HAP-1 (cell line): ENCODE measurements at regions not wholly inside any gene's neighbourhood (a gene's known extent, or its start where the extent isn't known, plus 50 kb on each side); places are given as distances from the start of the nearest gene placed in this dataset.

ENCODE experiments used
- DNase-seq, 2 experiments: peaks; one replicate each; pipeline ENCODE4 v3.0.0-alpha.2; 2016 to 2020; ENCODE audit warnings: low spot score in 2 of 2
- H3K27me3 ChIP-seq: fragments of 250-450 bp; sonication (Bioruptor Pico); 2 replicates; pipeline ENCODE4 v1.5.1; 2020; ENCODE audit warnings: low read depth, mild to moderate bottlenecking, moderate library complexity
- H3K36me3 ChIP-seq: fragments of 250-450 bp; sonication (Bioruptor Pico); replicated peaks from 2 replicates; pipeline ENCODE4 v1.5.1; 2020; ENCODE audit warnings: mild to moderate bottlenecking
- H3K4me1 ChIP-seq: fragments of 250-450 bp; sonication (Bioruptor Pico); 2 replicates; pipeline ENCODE4 v1.5.1; 2020; ENCODE audit warnings: mild to moderate bottlenecking
- H3K4me3 ChIP-seq: fragments of 250-450 bp; sonication (Bioruptor Pico); 2 replicates; pipeline ENCODE4 v1.5.1; 2020; ENCODE audit warnings: mild to moderate bottlenecking, moderate library complexity
- H3K9me3 ChIP-seq: fragments of 250-450 bp; sonication (Bioruptor Pico); 2 replicates; pipeline ENCODE4 v1.5.1; 2020; ENCODE audit warnings: mild to moderate bottlenecking, moderate library complexity
- in situ Hi-C: fragments of 300-500 bp; cut with MboI; formaldehyde crosslinking; loops from 3 replicates; pipeline ENCODE4 v1.14.3; 2020; ENCODE audit warnings: low sequenced_read_pairs, inconsistent platforms, mixed read lengths

GRCh38 chr16:65283181-65283651 lies 161.4 kb upstream of the CDH11 start:
- H3K4me3 ChIP-seq = no peak overlapping the region
- DNase-seq = no peak
- H3K27me3 ChIP-seq = no peaks in the 10 kb centered on the region
- H3K36me3 ChIP-seq = no peaks in the 10 kb centered on the region
- in situ Hi-C loops = no loop called here
- no peaks in the 10 kb centered on the region for H3K9me3 ChIP-seq
- H3K4me1 ChIP-seq = no peaks in the 10 kb centered on the region

DNA sequence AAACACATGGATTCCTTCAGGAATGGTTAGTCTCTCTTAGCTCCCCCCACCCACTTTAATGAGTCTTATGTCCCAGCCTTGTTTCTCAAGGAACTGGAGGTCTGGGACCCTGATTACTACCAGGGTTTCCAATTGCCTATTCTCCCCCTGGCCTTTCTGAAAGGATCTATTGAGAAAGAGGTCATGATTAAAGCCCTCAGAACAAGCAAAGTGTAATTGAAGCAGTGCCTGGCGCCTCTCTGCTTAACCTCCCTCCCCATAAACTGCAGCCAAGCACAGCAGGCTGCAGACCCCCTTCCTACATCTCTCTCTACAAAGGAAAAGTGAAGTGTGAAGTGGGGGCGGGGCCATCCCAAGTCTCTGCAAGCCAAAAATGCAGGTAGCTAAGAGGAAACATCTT lies 159.7 kb upstream of the CDH11 start:
- DNase-seq = no peak
- Histone ChIP-seq H3K4me3 (no peak overlapping the region), H3K9me3 (no peaks in the 10 kb centered on the region), H3K4me1 (no peaks in the 10 kb centered on the region), H3K36me3 (no peaks in the 10 kb centered on the region), H3K27me3 (no peaks in the 10 kb centered on the region)
- in situ Hi-C loops = no loop called here

GRCh38 chr16:65280845-65281512 lies 159.1 kb upstream of the CDH11 start:
- in situ Hi-C loops = no loop called here
- Histone ChIP-seq H3K27me3 (no peaks in the 10 kb centered on the region), H3K4me1 (no peaks in the 10 kb centered on the region)

GRCh38 chr16:65279576-65279975 lies 157.7 kb upstream of the CDH11 start:
- Histone ChIP-seq H3K9me3 (no peaks in the 10 kb centered on the region), H3K4me1 (no peaks in the 10 kb centered on the region), H3K36me3 (no peaks in the 10 kb centered on the region), H3K27me3 (no peaks in the 10 kb centered on the region), H3K4me3 (no peak overlapping the region)
- in situ Hi-C loops = no loop called here
- DNase-seq = no peak

More at GRCh38 chr16:65280845-65281512, 159.1 kb upstream of the CDH11 start:
- no peak for DNase-seq
- Histone ChIP-seq H3K9me3 (no peaks in the 10 kb centered on the region), H3K36me3 (no peaks in the 10 kb centered on the region), H3K4me3 (no peak overlapping the region)

GRCh38 chr16:65278874-65279273 lies 157.0 kb upstream of the CDH11 start:
- in situ Hi-C loops = no loop called here
- H3K9me3 ChIP-seq = no peaks in the 10 kb centered on the region
- DNase-seq = no peak
- H3K27me3 ChIP-seq = no peaks in the 10 kb centered on the region
- H3K36me3 ChIP-seq = no peaks in the 10 kb centered on the region
- no peak overlapping the region for H3K4me3 ChIP-seq
- H3K4me1 ChIP-seq = no peaks in the 10 kb centered on the region

- no peaks in the 10 kb centered on the region for H3K4me1 ChIP-seq
- no peak overlapping the region for H3K4me3 ChIP-seq
- no peaks in the 10 kb centered on the region for H3K36me3 ChIP-seq
- H3K27me3 ChIP-seq = no peaks in the 10 kb centered on the region
- no peak for DNase-seq
- in situ Hi-C loops = no loop called here
- H3K9me3 ChIP-seq = no peaks in the 10 kb centered on the region
Measured at GRCh38 chr16:65274566-65274965, 152.7 kb upstream of the CDH11 start.

DNA sequence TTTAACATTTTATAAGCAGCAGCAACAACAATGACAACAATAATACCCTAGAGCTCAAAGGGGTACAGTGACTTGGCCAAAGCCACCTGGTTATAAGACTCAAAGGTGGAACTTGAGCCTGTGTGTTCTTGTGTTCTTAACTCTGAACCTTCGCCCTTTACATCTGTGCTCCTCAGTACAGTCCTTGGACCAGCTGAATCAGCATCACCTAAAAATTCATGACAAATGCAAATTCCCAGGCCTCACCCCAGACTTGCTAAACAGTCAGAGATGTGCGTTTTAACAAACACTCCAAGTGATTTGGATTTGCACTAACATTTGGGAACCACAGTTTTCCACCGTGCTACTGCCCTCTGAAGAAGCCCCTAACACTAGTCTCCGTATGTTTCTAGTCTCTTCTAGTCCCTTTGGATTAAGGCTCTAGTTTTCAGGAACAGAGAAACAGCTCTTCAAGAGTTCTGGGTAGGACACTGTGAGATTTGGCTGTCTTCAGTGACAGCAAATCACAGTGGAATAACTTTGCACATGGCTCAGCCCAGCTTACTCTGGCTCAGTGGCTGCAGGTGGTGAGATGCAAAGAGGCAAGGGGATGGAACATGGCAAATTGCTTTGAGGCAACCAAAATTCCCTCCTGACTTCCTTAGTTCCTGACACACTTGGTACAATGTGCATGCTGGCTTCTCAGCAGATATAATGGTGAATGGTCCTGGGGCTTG lies 151.0 kb upstream of the CDH11 start:
- Histone ChIP-seq H3K4me1 (no peaks in the 10 kb centered on the region), H3K36me3 (no peaks in the 10 kb centered on the region), H3K27me3 (no peaks in the 10 kb centered on the region), H3K4me3 (no peak overlapping the region), H3K9me3 (no peaks in the 10 kb centered on the region)
- DNase-seq = no peak
- in situ Hi-C loops = no loop called here

GRCh38 chr16:65271996-65272395 lies 150.1 kb upstream of the CDH11 start:
- H3K36me3 ChIP-seq = no peaks in the 10 kb centered on the region
- no peaks in the 10 kb centered on the region for H3K9me3 ChIP-seq
- in situ Hi-C loops = no loop called here
- H3K4me1 ChIP-seq = no peaks in the 10 kb centered on the region
- no peak overlapping the region for H3K4me3 ChIP-seq
- no peak for DNase-seq
- no peaks in the 10 kb centered on the region for H3K27me3 ChIP-seq

GRCh38 chr16:65268331-65268730 lies 146.5 kb upstream of the CDH11 start:
- H3K36me3 ChIP-seq = no peaks in the 10 kb centered on the region
- in situ Hi-C loops = no loop called here

GRCh38 chr16:65263896-65264295 lies 142.0 kb upstream of the CDH11 start:
- Histone ChIP-seq H3K4me1 (no peaks in the 10 kb centered on the region), H3K4me3 (no peak overlapping the region), H3K27me3 (no peaks in the 10 kb centered on the region), H3K36me3 (no peaks in the 10 kb centered on the region), H3K9me3 (no peaks in the 10 kb centered on the region)
- DNase-seq = no peak
- in situ Hi-C loops = no loop called here

More at GRCh38 chr16:65268331-65268730, 146.5 kb upstream of the CDH11 start:
- Histone ChIP-seq H3K9me3 (no peaks in the 10 kb centered on the region), H3K4me3 (no peak overlapping the region), H3K27me3 (no peaks in the 10 kb centered on the region), H3K4me1 (no peaks in the 10 kb centered on the region)
- no peak for DNase-seq

DNA sequence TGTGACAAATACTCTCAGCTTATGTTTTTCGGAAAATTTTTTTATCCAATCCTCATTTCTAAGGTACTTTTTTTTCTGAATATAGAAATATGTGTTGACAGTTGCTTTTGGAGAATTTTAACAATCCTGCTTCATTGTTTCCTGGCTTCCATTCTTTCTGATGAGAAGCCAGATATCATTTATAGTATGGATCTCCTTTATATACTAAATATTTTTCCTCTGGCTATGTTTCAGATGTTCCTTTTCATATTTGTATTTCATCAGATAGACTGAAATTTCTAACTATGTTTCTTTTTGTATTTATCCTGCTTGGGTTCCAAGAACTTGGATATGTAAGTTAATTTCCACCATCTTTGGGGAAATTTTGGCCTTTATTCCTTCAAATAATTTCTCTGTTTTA lies 138.9 kb upstream of the CDH11 start:
- H3K36me3 ChIP-seq = no peaks in the 10 kb centered on the region
- no peak for DNase-seq
- H3K9me3 ChIP-seq = no peaks in the 10 kb centered on the region
- H3K4me1 ChIP-seq = no peaks in the 10 kb centered on the region
- in situ Hi-C loops = no loop called here
- H3K27me3 ChIP-seq = no peaks in the 10 kb centered on the region
- H3K4me3 ChIP-seq = no peak overlapping the region

DNA sequence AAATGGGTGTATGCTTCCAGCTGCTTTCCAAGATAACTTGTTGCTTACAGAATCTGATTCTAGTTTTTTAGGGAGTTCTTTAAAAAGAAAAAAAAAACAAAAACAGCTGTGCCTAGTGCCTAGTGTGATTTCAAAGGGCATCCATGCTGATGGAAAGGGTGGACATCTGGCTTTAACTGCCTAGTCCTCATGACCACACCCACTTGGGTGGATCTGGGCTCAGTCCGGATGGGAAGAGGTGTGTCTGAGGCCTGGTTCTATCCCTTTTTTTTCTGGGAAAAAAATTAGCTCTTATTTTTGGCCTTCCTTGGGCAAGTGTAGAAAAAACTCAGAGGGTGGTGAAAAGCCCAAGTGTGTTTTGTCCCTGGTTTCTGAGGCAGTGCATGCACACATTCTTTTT lies 132.3 kb upstream of the CDH11 start:
- no peak for DNase-seq
- Histone ChIP-seq H3K27me3 (no peaks in the 10 kb centered on the region), H3K4me1 (no peaks in the 10 kb centered on the region), H3K36me3 (no peaks in the 10 kb centered on the region), H3K4me3 (no peak overlapping the region), H3K9me3 (no peaks in the 10 kb centered on the region)
- in situ Hi-C loops = no loop called here

- Histone ChIP-seq H3K4me3 (no peak overlapping the region), H3K27me3 (no peaks in the 10 kb centered on the region), H3K36me3 (no peaks in the 10 kb centered on the region), H3K9me3 (no peaks in the 10 kb centered on the region; the same call in 1 of the 2 replicates), H3K4me1 (no peaks in the 10 kb centered on the region)
- in situ Hi-C loops = no loop called here
- no peak for DNase-seq
Measured at GRCh38 chr16:65249768-65250167, 127.9 kb upstream of the CDH11 start.

GRCh38 chr16:65244787-65245186 lies 122.9 kb upstream of the CDH11 start:
- Histone ChIP-seq H3K4me3 (no peak overlapping the region), H3K36me3 (no peaks in the 10 kb centered on the region), H3K27me3 (no peaks in the 10 kb centered on the region), H3K9me3 (no peaks in the 10 kb centered on the region; the same call in 1 of the 2 replicates), H3K4me1 (no peaks in the 10 kb centered on the region)
- DNase-seq = no peak
- in situ Hi-C loops = no loop called here
